ENCODE measurements at regions not wholly inside any gene's neighbourhood (a gene's known extent, or its start where the extent isn't known, plus 50 kb on each side); places are given as distances from the start of the nearest gene placed in this dataset.

- no peak overlapping the region for H3K4me3 ChIP-seq
- no peaks in the 10 kb centered on the region for H3K36me3 ChIP-seq
- WGBS: 96% methylated on average over 2 of the region's 2 CpGs
- H3K27ac ChIP-seq (replicated peaks in 1 of 4): no peak overlapping the region
- H3K9me3 ChIP-seq: peaks cover 0 to 71% (median 27%) of the 10 kb centered on the region in 4 donors
- intact Hi-C loops (cut with DNase I): no loop called here
- no peak for DNase-seq (ENCODE audit: extremely low spot score)
- TF ChIP-seq CTCF (IDR thresholded peaks at IDR 0.05) (no peak), EP300 (IDR thresholded peaks at IDR 0.05) (no peak), POLR2A (IDR thresholded peaks at IDR 0.05; ENCODE audit: low read depth) (no peak), POLR2AphosphoS5 (IDR thresholded peaks at IDR 0.05) (no peak)
- H3K27me3 ChIP-seq: no peaks in the 10 kb centered on the region
- no peaks in the 10 kb centered on the region for H3K4me1 ChIP-seq
These were observed 580.4 kb upstream of the PTCHD4 start for GRCh38 chr6:48691420-48691819.

- Histone ChIP-seq H3K9me3 (peaks cover 0 to 53% (median 21%) of the 10 kb centered on the region in 4 donors), H3K4me1 (no peaks in the 10 kb centered on the region), H3K27ac (replicated peaks in 1 of 4) (no peak overlapping the region), H3K27me3 (no peaks in the 10 kb centered on the region), H3K4me3 (no peak overlapping the region), H3K36me3 (no peaks in the 10 kb centered on the region)
- no peak for DNase-seq (ENCODE audit: extremely low spot score)
- no peak for TF ChIP-seq CTCF (IDR thresholded peaks at IDR 0.05)
- TF ChIP-seq POLR2A (IDR thresholded peaks at IDR 0.05; ENCODE audit: low read depth): no peak
- TF ChIP-seq EP300 (IDR thresholded peaks at IDR 0.05): no peak
- intact Hi-C loops (cut with DNase I): no loop called here
These were observed 578.5 kb upstream of the PTCHD4 start for GRCh38 chr6:48689498-48689897.

DNA sequence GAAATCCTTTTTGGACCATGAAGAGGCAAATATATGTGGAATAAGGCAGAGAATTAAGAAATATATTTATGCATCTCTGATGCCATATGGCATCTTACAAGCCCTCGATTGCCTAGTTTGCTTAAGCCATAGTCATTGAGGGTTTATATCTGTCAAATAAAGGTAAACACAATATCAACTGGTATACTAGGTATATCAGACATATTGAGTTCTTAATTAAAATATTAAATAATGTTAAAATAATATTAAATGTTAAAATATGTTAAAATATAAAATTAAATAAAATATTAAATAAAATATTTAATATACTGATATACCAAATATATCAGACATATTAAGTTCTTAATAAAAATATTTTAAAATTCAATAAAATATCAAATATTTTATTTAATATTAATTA lies 567.4 kb upstream of the PTCHD4 start:
- Histone ChIP-seq H3K9me3 (no peaks in the 10 kb centered on the region), H3K36me3 (no peaks in the 10 kb centered on the region), H3K27me3 (no peaks in the 10 kb centered on the region), H3K4me3 (no peak overlapping the region), H3K27ac (replicated peaks in 1 of 4) (no peak overlapping the region), H3K4me1 (no peaks in the 10 kb centered on the region)
- TF ChIP-seq POLR2AphosphoS5 (IDR thresholded peaks at IDR 0.05): no peak
- no peak for TF ChIP-seq POLR2A (IDR thresholded peaks at IDR 0.05; ENCODE audit: low read depth)
- no peak for TF ChIP-seq EP300 (IDR thresholded peaks at IDR 0.05)
- TF ChIP-seq CTCF (IDR thresholded peaks at IDR 0.05): no peak
- no peak for DNase-seq (ENCODE audit: extremely low spot score)
- WGBS: 88% methylated on average over 1 of the region's 1 CpG
- intact Hi-C loops (cut with DNase I): no loop called here

DNA sequence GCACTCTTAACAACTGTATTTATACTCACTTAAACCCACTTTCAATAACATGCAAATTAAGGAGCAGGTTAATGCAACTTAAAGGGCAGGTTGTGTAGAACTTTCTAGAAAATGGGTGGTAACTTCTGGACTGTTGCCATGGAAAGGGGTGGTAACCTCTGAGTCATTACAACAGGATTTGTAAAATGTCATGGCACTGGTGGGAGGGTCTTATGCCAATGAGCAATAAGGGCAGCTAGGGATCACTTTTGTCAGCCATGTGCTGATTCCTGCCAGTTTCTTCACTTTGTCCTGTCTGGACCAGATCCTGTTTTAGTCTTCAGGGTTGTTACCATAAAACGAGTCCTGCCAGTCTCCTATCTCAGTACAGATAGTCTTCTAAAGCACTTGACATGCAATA lies 560.5 kb upstream of the PTCHD4 start:
- Histone ChIP-seq H3K36me3 (no peaks in the 10 kb centered on the region), H3K27me3 (no peaks in the 10 kb centered on the region), H3K9me3 (no peaks in the 10 kb centered on the region), H3K27ac (replicated peaks in 1 of 4) (no peak overlapping the region), H3K4me3 (no peak overlapping the region), H3K4me1 (no peaks in the 10 kb centered on the region)
- DNase-seq (ENCODE audit: extremely low spot score): no peak
- WGBS: 43% methylated on average over 1 of the region's 1 CpG
- intact Hi-C loops (cut with DNase I): no loop called here
- TF ChIP-seq POLR2AphosphoS5 (IDR thresholded peaks at IDR 0.05): no peak
- no peak for TF ChIP-seq POLR2A (IDR thresholded peaks at IDR 0.05; ENCODE audit: low read depth)
- no peak for TF ChIP-seq EP300 (IDR thresholded peaks at IDR 0.05)
- no peak for TF ChIP-seq CTCF (IDR thresholded peaks at IDR 0.05)

GRCh38 chr6:48670546-48670945 lies 559.5 kb upstream of the PTCHD4 start:
- Histone ChIP-seq H3K4me1 (no peaks in the 10 kb centered on the region), H3K27ac (replicated peaks in 1 of 4) (no peak overlapping the region), H3K27me3 (no peaks in the 10 kb centered on the region), H3K36me3 (no peaks in the 10 kb centered on the region), H3K4me3 (no peak overlapping the region), H3K9me3 (no peaks in the 10 kb centered on the region)
- TF ChIP-seq EP300 (IDR thresholded peaks at IDR 0.05) (no peak), POLR2AphosphoS5 (IDR thresholded peaks at IDR 0.05) (no peak), POLR2A (IDR thresholded peaks at IDR 0.05; ENCODE audit: low read depth) (no peak), CTCF (IDR thresholded peaks at IDR 0.05) (no peak)
- DNase-seq (ENCODE audit: extremely low spot score): no peak
- 89% methylated on average over 2 of the region's 2 CpGs for WGBS
- intact Hi-C loops (cut with DNase I): no loop called here

All from esophagus muscularis mucosa (tissue), 4 donors.